Neuronal stem cell (in vitro differentiated cells): ENCODE measurements at regions not wholly inside any gene's neighbourhood (a gene's known extent, or its start where the extent isn't known, plus 50 kb on each side); places are given as distances from the start of the nearest gene placed in this dataset.

Source experiments
- DNase-seq: peaks from one replicate; pipeline ENCODE4 v3.0.0-alpha.2; 2013; ENCODE audit warnings: low spot score
- H2AFZ ChIP-seq: one replicate; pipeline ENCODE4 v1.6.1; 2013; ENCODE audit warnings: mild to moderate bottlenecking, low read length, inconsistent platforms
- H2AK5ac ChIP-seq: 2 replicates; pipeline ENCODE4 v1.6.1; 2013; ENCODE audit warnings: low read depth, mild to moderate bottlenecking, inconsistent platforms, low read length, moderate library complexity, mixed read lengths
- H2BK120ac ChIP-seq: 2 replicates; pipeline ENCODE4 v1.6.1; 2013; ENCODE audit warnings: low read depth, mild to moderate bottlenecking, inconsistent platforms, low read length, moderate library complexity, mixed read lengths
- H2BK12ac ChIP-seq: one replicate; pipeline ENCODE4 v1.6.1; 2013; ENCODE audit warnings: low read length, inconsistent platforms
- H2BK15ac ChIP-seq: 2 replicates; pipeline ENCODE4 v1.6.1; 2013; ENCODE audit warnings: mild to moderate bottlenecking, low read length, inconsistent platforms, mixed read lengths
- H2BK5ac ChIP-seq: one replicate; pipeline ENCODE4 v1.6.1; 2013; ENCODE audit warnings: inconsistent platforms, mild to moderate bottlenecking, low read length, moderate library complexity
- H3K14ac ChIP-seq: one replicate; pipeline ENCODE4 v1.6.1; 2013; ENCODE audit warnings: low read length, inconsistent platforms
- H3K18ac ChIP-seq: 2 replicates; pipeline ENCODE4 v1.6.1; 2013; ENCODE audit warnings: low read length, inconsistent platforms
- H3K23ac ChIP-seq: 2 replicates; pipeline ENCODE4 v1.6.1; 2013; ENCODE audit warnings: low read depth, mild to moderate bottlenecking, mixed read lengths, low read length, inconsistent platforms; ENCODE audit not compliant: poor library complexity
- H3K27ac ChIP-seq: replicated peaks from 3 replicates; pipeline ENCODE4 v1.5.1; 2013; ENCODE audit warnings: low read length, inconsistent platforms
- H3K27me3 ChIP-seq, 3 experiments: 2 replicates each; pipeline ENCODE4 v1.6.1; 2013; ENCODE audit warnings: low read length in 3 of 3, mild to moderate bottlenecking in 2 of 3, inconsistent platforms in 1 of 3, low read depth in 1 of 3, mixed read lengths in 1 of 3, moderate library complexity in 1 of 3; ENCODE audit not compliant: control insufficient read depth in 3 of 3, insufficient read depth in 3 of 3
- H3K36me3 ChIP-seq, 2 donors: replicated peaks in 1 of 2; 2 replicates each; pipeline ENCODE4 v1.6.1; 2013; ENCODE audit warnings: low read length in 2 of 2; ENCODE audit not compliant: control insufficient read depth in 2 of 2, insufficient read depth in 2 of 2
- H3K4ac ChIP-seq: 2 replicates; pipeline ENCODE4 v1.6.1; 2013; ENCODE audit warnings: inconsistent platforms, mild to moderate bottlenecking, low read length, moderate library complexity
- H3K4me1 ChIP-seq, 2 donors: 1 replicate in 1 of 2; 2 replicates in 1 of 2; pipeline ENCODE4 v1.6.1; 2013; ENCODE audit warnings: low read length in 2 of 2, low read depth in 1 of 2; ENCODE audit not compliant: control insufficient read depth in 2 of 2, insufficient read depth in 1 of 2
- H3K4me2 ChIP-seq: one replicate; pipeline ENCODE4 v1.6.1; 2013; ENCODE audit warnings: mild to moderate bottlenecking, low read length, inconsistent platforms; ENCODE audit not compliant: insufficient read depth, poor library complexity, severe bottlenecking
- H3K4me3 ChIP-seq, 2 donors: 2 replicates each; pipeline ENCODE4 v1.5.1; 2013; ENCODE audit warnings: low read length in 2 of 2, mild to moderate bottlenecking in 2 of 2, inconsistent platforms in 1 of 2, moderate library complexity in 1 of 2
- H3K79me1 ChIP-seq: one replicate; pipeline ENCODE4 v1.6.1; 2013; ENCODE audit warnings: low read depth, mild to moderate bottlenecking, inconsistent platforms, low read length, moderate library complexity
- H3K9ac ChIP-seq: one replicate; pipeline ENCODE4 v1.6.1; 2013; ENCODE audit warnings: mild to moderate bottlenecking, low read depth, low read length, inconsistent platforms; ENCODE audit not compliant: poor library complexity
- H3K9me3 ChIP-seq, 2 donors: replicated peaks in 1 of 2; 2 replicates each; pipeline versions ENCODE3 to v1.6.1; 2013; ENCODE audit warnings: low read length in 2 of 2, mild to moderate bottlenecking in 2 of 2, inconsistent platforms in 1 of 2, low read depth in 1 of 2, mixed read lengths in 1 of 2, moderate library complexity in 1 of 2; ENCODE audit not compliant: control insufficient read depth in 2 of 2, insufficient read depth in 1 of 2
- H4K8ac ChIP-seq: one replicate; pipeline ENCODE4 v1.6.1; 2013; ENCODE audit warnings: low read depth, mild to moderate bottlenecking, inconsistent platforms, low read length, moderate library complexity
- H4K91ac ChIP-seq: one replicate; pipeline ENCODE4 v1.6.1; 2013; ENCODE audit warnings: low read length, low read depth, mild to moderate bottlenecking, inconsistent platforms; ENCODE audit not compliant: poor library complexity
- WGBS, 2 donors: extraction: QIAGEN DNeasy Blood & Tissue Kit; methylation state at CpG; one replicate each; pipeline ENCODE4 v1.1.7; 2013; ENCODE audit warnings: missing lambda C conversion rate in 2 of 2, mixed read lengths in 1 of 2; ENCODE audit not compliant: insufficient read length in 2 of 2, insufficient replicate concordance in 1 of 2; ENCODE audit errors: extremely low coverage in 2 of 2; 5-methylcytosine and 5-hydroxymethylcytosine counted together

- H2AFZ ChIP-seq = no peak overlapping the region
- no peak overlapping the region for H3K4me3 ChIP-seq
- DNase-seq = no peak
- H2BK12ac ChIP-seq = no peak overlapping the region
- no peak overlapping the region for H3K14ac ChIP-seq
- no peak overlapping the region for H3K4me2 ChIP-seq
- no peak overlapping the region for H4K8ac ChIP-seq
- H3K9me3 ChIP-seq = no peaks in the 10 kb centered on the region
- no peaks in the 10 kb centered on the region for H3K36me3 ChIP-seq
- no peak overlapping the region for H3K4ac ChIP-seq
- H2BK120ac ChIP-seq = no peak overlapping the region
- no peaks in the 10 kb centered on the region for H3K4me1 ChIP-seq
- no peak overlapping the region for H3K9ac ChIP-seq
- no peak overlapping the region for H3K27ac ChIP-seq
- H4K91ac ChIP-seq = no peak overlapping the region
- no CpG with 5 or more reads among the region's 2 CpGs for WGBS, 2 donors
- H3K23ac ChIP-seq = no peak overlapping the region
- H3K18ac ChIP-seq = no peak overlapping the region
- H2AK5ac ChIP-seq = no peak overlapping the region
- H3K79me1 ChIP-seq = no peaks in the 10 kb centered on the region
- H3K27me3 ChIP-seq = no peaks in the 10 kb centered on the region
- no peak overlapping the region for H2BK15ac ChIP-seq
- no peak overlapping the region for H2BK5ac ChIP-seq
Measured at GRCh38 chr6:48472535-48472934, 361.5 kb upstream of the PTCHD4 start.

GRCh38 chr6:48472091-48472490 lies 361.1 kb upstream of the PTCHD4 start:
- no peak overlapping the region for H2BK12ac ChIP-seq
- no peak overlapping the region for H4K8ac ChIP-seq
- H3K18ac ChIP-seq = no peak overlapping the region
- H3K9me3 ChIP-seq = no peaks in the 10 kb centered on the region
- H2BK15ac ChIP-seq = no peak overlapping the region
- no peak overlapping the region for H3K4me2 ChIP-seq
- no peaks in the 10 kb centered on the region for H3K79me1 ChIP-seq
- H2BK120ac ChIP-seq = no peak overlapping the region
- no peaks in the 10 kb centered on the region for H3K27me3 ChIP-seq
- H3K14ac ChIP-seq = no peak overlapping the region
- H3K23ac ChIP-seq = no peak overlapping the region
- H3K36me3 ChIP-seq = no peaks in the 10 kb centered on the region
- no peak overlapping the region for H4K91ac ChIP-seq
- no peak for DNase-seq
- H3K4me1 ChIP-seq = no peaks in the 10 kb centered on the region
- H3K4ac ChIP-seq = no peak overlapping the region
- no peak overlapping the region for H3K9ac ChIP-seq
- no peak overlapping the region for H3K27ac ChIP-seq
- H2AFZ ChIP-seq = no peak overlapping the region
- H3K4me3 ChIP-seq = no peak overlapping the region
- H2BK5ac ChIP-seq = no peak overlapping the region
- no peak overlapping the region for H2AK5ac ChIP-seq

- H3K9ac ChIP-seq = no peak overlapping the region
- no CpG with 5 or more reads among the region's 1 CpG for WGBS, 2 donors
Measured at GRCh38 chr6:48471326-48471725, 360.3 kb upstream of the PTCHD4 start.

GRCh38 chr6:48449002-48449401 lies 338.0 kb upstream of the PTCHD4 start:
- H2BK15ac ChIP-seq = no peak overlapping the region
- DNase-seq = no peak
- no peak overlapping the region for H4K91ac ChIP-seq
- H3K4ac ChIP-seq = no peak overlapping the region
- no peak overlapping the region for H2AK5ac ChIP-seq
- no peak overlapping the region for H2AFZ ChIP-seq
- no peak overlapping the region for H2BK120ac ChIP-seq
- H3K9ac ChIP-seq = no peak overlapping the region
- H3K14ac ChIP-seq = no peak overlapping the region
- no peak overlapping the region for H3K4me2 ChIP-seq
- H3K18ac ChIP-seq = no peak overlapping the region
- H2BK5ac ChIP-seq = no peak overlapping the region
- no peaks in the 10 kb centered on the region for H3K4me1 ChIP-seq
- no peak overlapping the region for H3K27ac ChIP-seq
- H4K8ac ChIP-seq = no peak overlapping the region
- H3K4me3 ChIP-seq = no peak overlapping the region
- no peak overlapping the region for H3K23ac ChIP-seq
- H3K79me1 ChIP-seq = no peaks in the 10 kb centered on the region
- no peaks in the 10 kb centered on the region for H3K9me3 ChIP-seq
- WGBS, 2 donors = no CpG with 5 or more reads among the region's 2 CpGs
- H3K36me3 ChIP-seq = no peaks in the 10 kb centered on the region
- no peak overlapping the region for H2BK12ac ChIP-seq
- no peaks in the 10 kb centered on the region for H3K27me3 ChIP-seq

More at GRCh38 chr6:48471326-48471725, 360.3 kb upstream of the PTCHD4 start:
- H3K23ac ChIP-seq = no peak overlapping the region
- H2BK12ac ChIP-seq = no peak overlapping the region
- no peak overlapping the region for H3K27ac ChIP-seq
- no peaks in the 10 kb centered on the region for H3K27me3 ChIP-seq
- no peak overlapping the region for H4K8ac ChIP-seq
- no peak overlapping the region for H3K4ac ChIP-seq
- no peak overlapping the region for H2AFZ ChIP-seq
- H2AK5ac ChIP-seq = no peak overlapping the region
- H2BK120ac ChIP-seq = no peak overlapping the region
- H2BK5ac ChIP-seq = no peak overlapping the region
- no peak for DNase-seq
- no peak overlapping the region for H3K4me3 ChIP-seq
- no peak overlapping the region for H2BK15ac ChIP-seq
- no peak overlapping the region for H4K91ac ChIP-seq
- H3K14ac ChIP-seq = no peak overlapping the region
- no peak overlapping the region for H3K18ac ChIP-seq
- H3K4me1 ChIP-seq = no peaks in the 10 kb centered on the region
- no peaks in the 10 kb centered on the region for H3K36me3 ChIP-seq
- no peaks in the 10 kb centered on the region for H3K9me3 ChIP-seq
- no peaks in the 10 kb centered on the region for H3K79me1 ChIP-seq
- no peak overlapping the region for H3K4me2 ChIP-seq
